Fibroblast of lung (primary cell): ENCODE measurements at regions not wholly inside any gene's neighbourhood (a gene's known extent, or its start where the extent isn't known, plus 50 kb on each side); places are given as distances from the start of the nearest gene placed in this dataset.

ENCODE experiments used
- DNase-seq, 2 donors: peaks; one replicate each; pipeline versions ENCODE4 v3.0.0 to v3.0.0-alpha.2; 2010; ENCODE audit warnings: low read depth in 2 of 2
- H2AFZ ChIP-seq: 2 replicates; pipeline ENCODE4 v1.5.1; 2012; ENCODE audit warnings: low read length, control low read depth, inconsistent platforms
- H3K27ac ChIP-seq: 2 replicates; pipeline ENCODE4 v1.5.1; 2011; ENCODE audit warnings: low read length, control low read depth; ENCODE audit not compliant: insufficient read depth
- H3K27me3 ChIP-seq: 2 replicates; pipeline ENCODE4 v1.5.1; 2011; ENCODE audit warnings: mild to moderate bottlenecking, low read length; ENCODE audit not compliant: control insufficient read depth, insufficient read depth
- H3K36me3 ChIP-seq: 2 replicates; pipeline ENCODE4 v1.5.1; 2011; ENCODE audit warnings: low read length; ENCODE audit not compliant: control insufficient read depth, insufficient read depth
- H3K4me1 ChIP-seq: 2 replicates; pipeline ENCODE4 v1.5.1; 2011; ENCODE audit warnings: low read length; ENCODE audit not compliant: control insufficient read depth, insufficient read depth; ENCODE audit errors: extremely low read depth
- H3K4me2 ChIP-seq: 2 replicates; pipeline ENCODE4 v1.5.1; 2011; ENCODE audit warnings: low read length, control low read depth; ENCODE audit not compliant: insufficient read depth; ENCODE audit errors: extremely low read depth
- H3K4me3 ChIP-seq, 4 experiments: fragments of 200-600 bp in 1 of 4; sonication (generic) in 1 of 4; replicated peaks in 1 of 4; 2 replicates each; pipeline ENCODE4 v1.5.1; 2011 to 2016; ENCODE audit warnings: low read length in 4 of 4, low read depth in 3 of 4, mild to moderate bottlenecking in 3 of 4, control low read depth in 2 of 4, inconsistent platforms in 1 of 4, mixed read lengths in 1 of 4; ENCODE audit not compliant: insufficient read depth in 1 of 4; ENCODE audit errors: control extremely low read depth in 1 of 4
- H3K79me2 ChIP-seq: 2 replicates; pipeline ENCODE4 v1.5.1; 2012; ENCODE audit warnings: mild to moderate bottlenecking, low read length, inconsistent platforms; ENCODE audit not compliant: control insufficient read depth, insufficient read depth
- H3K9ac ChIP-seq: 2 replicates; pipeline ENCODE4 v1.5.1; 2011; ENCODE audit warnings: mild to moderate bottlenecking, low read length, control low read depth; ENCODE audit not compliant: insufficient read depth
- H3K9me3 ChIP-seq: 2 replicates; pipeline ENCODE4 v1.5.1; 2012; ENCODE audit warnings: low read depth, low read length; ENCODE audit not compliant: control insufficient read depth, insufficient read depth
- H4K20me1 ChIP-seq: 2 replicates; pipeline ENCODE4 v1.5.1; 2011; ENCODE audit warnings: low read length; ENCODE audit not compliant: control insufficient read depth, insufficient read depth; ENCODE audit errors: extremely low read depth
- CTCF ChIP-seq, 2 donors: IDR thresholded peaks in 1 of 2; conservative IDR thresholded peaks in 1 of 2; 1 replicate in 1 of 2; 2 replicates in 1 of 2; pipeline ENCODE4 v1.5.1; 2011 to 2012; ENCODE audit warnings: low read length in 2 of 2, control low read depth in 1 of 2, inconsistent platforms in 1 of 2, low read depth in 1 of 2, mild to moderate bottlenecking in 1 of 2
- EZH2 ChIP-seq: IDR thresholded peaks from 2 replicates; pipeline ENCODE4 v1.5.1; 2012; ENCODE audit warnings: low read length, control low read depth, mild to moderate bottlenecking; ENCODE audit errors: missing control alignments

DNA sequence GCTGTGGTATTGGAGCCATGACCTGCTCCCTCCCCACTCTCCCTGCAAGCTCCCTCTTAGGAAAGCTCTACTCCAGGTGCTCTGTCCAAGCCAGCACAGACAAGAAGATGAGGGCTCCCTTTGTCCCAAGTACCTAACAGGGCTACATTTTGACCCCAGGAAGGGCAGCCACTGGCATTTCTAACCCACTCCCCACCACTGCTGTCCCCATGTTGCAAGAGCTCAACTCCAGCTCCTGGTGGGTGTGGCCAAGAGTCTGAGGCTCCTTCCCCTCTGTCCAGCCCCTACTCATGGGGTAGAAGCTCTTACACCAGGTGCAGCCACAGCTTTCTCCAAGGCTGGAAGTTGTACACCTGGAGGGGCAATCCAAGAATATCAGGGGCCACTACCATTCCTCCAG, 127.0 kb upstream of the NPAS2 start:
- Histone ChIP-seq H3K4me3 (no peak overlapping the region), H3K27ac (no peak overlapping the region), H3K4me1 (no peaks in the 10 kb centered on the region), H2AFZ (no peak overlapping the region), H4K20me1 (no peaks in the 10 kb centered on the region), H3K9me3 (no peaks in the 10 kb centered on the region), H3K27me3 (peaks cover 2% of the 10 kb centered on the region), H3K4me2 (no peak overlapping the region), H3K36me3 (no peaks in the 10 kb centered on the region), H3K9ac (no peak overlapping the region), H3K79me2 (no peaks in the 10 kb centered on the region)
- no peak for DNase-seq
- TF ChIP-seq CTCF (conservative IDR thresholded peaks at IDR 0.05 in 1 of 2, IDR thresholded peaks at IDR 0.05 in 1 of 2; ENCODE audit: low read depth in 1 of 2, low read length in 2 of 2) (no peak), EZH2 (no peak)

DNA sequence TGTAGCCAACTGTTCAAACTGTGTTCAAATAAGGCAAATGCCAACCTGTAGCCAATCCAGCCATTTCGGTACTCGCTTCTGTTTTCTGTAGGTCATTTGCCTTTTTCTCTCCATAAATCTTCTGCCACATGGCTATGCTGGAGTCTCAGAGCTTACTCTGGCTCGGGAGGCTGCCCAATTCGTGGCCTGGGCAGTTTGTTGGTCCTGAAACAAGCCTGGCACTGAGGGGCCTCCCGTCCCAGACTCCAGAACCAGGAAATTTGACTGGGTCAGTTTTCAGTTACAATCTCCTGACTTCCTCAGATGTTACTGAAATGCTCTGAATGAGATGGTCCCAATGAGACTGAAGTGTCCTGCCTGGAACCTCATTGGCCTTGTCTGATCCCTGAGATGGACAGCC, 120.8 kb upstream of the NPAS2 start:
- no peak overlapping the region for H2AFZ ChIP-seq
- no peaks in the 10 kb centered on the region for H3K79me2 ChIP-seq
- H3K27me3 ChIP-seq, result peaks cover 3% of the 10 kb centered on the region
- TF ChIP-seq CTCF (conservative IDR thresholded peaks at IDR 0.05 in 1 of 2, IDR thresholded peaks at IDR 0.05 in 1 of 2; ENCODE audit: low read depth in 1 of 2, low read length in 2 of 2), result no peak
- TF ChIP-seq EZH2, result no peak
- no peaks in the 10 kb centered on the region for H3K36me3 ChIP-seq
- H3K27ac ChIP-seq, result no peak overlapping the region
- no peak overlapping the region for H3K9ac ChIP-seq
- H4K20me1 ChIP-seq, result no peaks in the 10 kb centered on the region
- no peaks in the 10 kb centered on the region for H3K4me1 ChIP-seq
- H3K4me3 ChIP-seq, result no peak overlapping the region
- no peak overlapping the region for H3K4me2 ChIP-seq
- no peaks in the 10 kb centered on the region for H3K9me3 ChIP-seq
- DNase-seq, result no peak

GRCh38 chr2:100702438-100703109, 117.4 kb upstream of the NPAS2 start:
- Histone ChIP-seq H3K4me1 (no peaks in the 10 kb centered on the region), H3K27ac (no peak overlapping the region), H3K36me3 (no peaks in the 10 kb centered on the region), H3K4me2 (no peak overlapping the region), H3K9me3 (no peaks in the 10 kb centered on the region), H3K27me3 (peaks cover 12% of the 10 kb centered on the region), H3K79me2 (no peaks in the 10 kb centered on the region), H4K20me1 (no peaks in the 10 kb centered on the region), H3K9ac (no peak overlapping the region), H3K4me3 (no peak overlapping the region), H2AFZ (no peak overlapping the region)
- DNase-seq, result no peak
- TF ChIP-seq CTCF (conservative IDR thresholded peaks at IDR 0.05 in 1 of 2, IDR thresholded peaks at IDR 0.05 in 1 of 2; ENCODE audit: low read depth in 1 of 2, low read length in 2 of 2), result no peak
- no peak for TF ChIP-seq EZH2
